GM23338 (cell line): ENCODE measurements at regions not wholly inside any gene's neighbourhood (a gene's known extent, or its start where the extent isn't known, plus 50 kb on each side); places are given as distances from the start of the nearest gene placed in this dataset.
"Not testable (repeated sequence)": the region's sequence is repeated elsewhere in the genome, so short reads cannot be mapped to it uniquely, and the experiment has no call there.

ENCODE experiments used
- ATAC-seq: fragments of 200-7000 bp; cut with Tn5 transposase; 3 replicates; pipeline ENCODE4 v1.9.1; 2020
- DNase-seq: peaks from one replicate; pipeline ENCODE4 v3.0.0-alpha.2; 2015; ENCODE audit warnings: low spot score
- H2AFZ ChIP-seq: fragments of 200-600 bp; sonication (generic); 2 replicates; pipeline ENCODE4 v1.8.0; 2016; ENCODE audit warnings: antibody characterized with exemption, mild to moderate bottlenecking, moderate library complexity
- H3F3A ChIP-seq: fragments of 200-600 bp; sonication (generic); replicated peaks from 2 replicates; pipeline ENCODE4 v1.8.0; 2017; ENCODE audit warnings: antibody characterized with exemption, mixed run types, low read depth
- H3K27ac ChIP-seq: fragments of 200-600 bp; sonication (generic); 2 replicates; pipeline ENCODE4 v1.6.1; 2016; ENCODE audit warnings: low read depth
- H3K27me3 ChIP-seq: fragments of 200-600 bp; sonication (generic); 2 replicates; pipeline ENCODE4 v1.8.0; 2016; ENCODE audit warnings: mild to moderate bottlenecking, mixed run types, moderate library complexity; ENCODE audit not compliant: insufficient read depth
- H3K36me3 ChIP-seq: fragments of 200-600 bp; sonication (generic); 2 replicates; pipeline ENCODE4 v1.8.0; 2016; ENCODE audit warnings: mild to moderate bottlenecking; ENCODE audit not compliant: insufficient read depth
- H3K4me1 ChIP-seq: fragments of 200-600 bp; sonication (generic); 2 replicates; pipeline ENCODE4 v1.8.0; 2016; ENCODE audit warnings: mild to moderate bottlenecking, moderate library complexity; ENCODE audit not compliant: insufficient read depth
- H3K4me2 ChIP-seq: fragments of 200-600 bp; sonication (generic); 2 replicates; pipeline ENCODE4 v1.7.1; 2017; ENCODE audit warnings: mixed run types
- H3K4me3 ChIP-seq: fragments of 200-600 bp; sonication (generic); 2 replicates; pipeline ENCODE4 v1.6.1; 2016; ENCODE audit warnings: mixed run types
- H3K79me2 ChIP-seq: fragments of 200-600 bp; sonication (generic); replicated peaks from 2 replicates; pipeline ENCODE4 v1.8.0; 2017; ENCODE audit warnings: mild to moderate bottlenecking; ENCODE audit not compliant: insufficient read depth
- H3K9me2 ChIP-seq: fragments of 200-600 bp; sonication (generic); 2 replicates; pipeline ENCODE4 v1.8.0; 2017; ENCODE audit not compliant: insufficient read depth
- H4K20me1 ChIP-seq: fragments of 200-600 bp; sonication (generic); replicated peaks from 2 replicates; pipeline ENCODE4 v1.8.0; 2017; ENCODE audit warnings: mild to moderate bottlenecking; ENCODE audit not compliant: insufficient read depth
- H3K27ac Mint-ChIP-seq: 2 replicates; pipeline ENCODE4 v1.8.0; 2020; ENCODE audit warnings: inconsistent platforms, mild to moderate bottlenecking, moderate library complexity, mixed read lengths
- H3K27me3 Mint-ChIP-seq: 3 replicates; pipeline ENCODE4 v1.8.0; 2022; ENCODE audit warnings: low read depth, mild to moderate bottlenecking, moderate library complexity, mixed read lengths, inconsistent platforms; ENCODE audit not compliant: insufficient read depth, poor library complexity
- H3K36me3 Mint-ChIP-seq: 3 replicates; pipeline ENCODE4 v1.8.0; 2021; ENCODE audit warnings: low read depth, mild to moderate bottlenecking, inconsistent platforms, moderate library complexity, mixed read lengths
- H3K4me1 Mint-ChIP-seq: 3 replicates; pipeline ENCODE4 v1.8.0; 2020; ENCODE audit warnings: mild to moderate bottlenecking, inconsistent platforms, mixed read lengths
- H3K4me3 Mint-ChIP-seq: 3 replicates; pipeline ENCODE4 v1.8.0; 2021; ENCODE audit warnings: moderate library complexity, mild to moderate bottlenecking, inconsistent platforms, mixed read lengths
- H3K9me3 Mint-ChIP-seq: 3 replicates; pipeline ENCODE4 v1.8.0; 2020; ENCODE audit warnings: moderate library complexity, mild to moderate bottlenecking, inconsistent platforms, mixed read lengths
- CREB1 ChIP-seq: fragments of 250-450 bp; sonication (Bioruptor Pico); IDR thresholded peaks from 2 replicates; pipeline ENCODE4 v1.5.0; 2020; ENCODE audit warnings: low read depth, mild to moderate bottlenecking, moderate library complexity
- EZH2phosphoT487 ChIP-seq: fragments of 200-600 bp; sonication (generic); IDR thresholded peaks from one replicate; pipeline ENCODE4 v1.8.1; 2018; ENCODE audit warnings: antibody characterized with exemption; ENCODE audit not compliant: unreplicated experiment
- JUNB ChIP-seq: IDR thresholded peaks from one replicate; pipeline ENCODE4 v1.6.1; 2016; ENCODE audit warnings: antibody characterized with exemption; ENCODE audit not compliant: unreplicated experiment
- NANOG ChIP-seq: IDR thresholded peaks from 2 replicates; pipeline ENCODE4 v1.6.1; 2016; ENCODE audit warnings: antibody characterized with exemption, borderline replicate concordance
- POLR2AphosphoS5 ChIP-seq: IDR thresholded peaks from 2 replicates; pipeline ENCODE4 v1.6.1; 2016; ENCODE audit warnings: antibody characterized with exemption, low read depth
- STAT1 ChIP-seq: IDR thresholded peaks from one replicate; pipeline ENCODE4 v1.6.1; 2016; ENCODE audit warnings: antibody characterized with exemption; ENCODE audit not compliant: unreplicated experiment
- ZNF114 ChIP-seq: fragments of 250-450 bp; sonication (Bioruptor Pico); IDR thresholded peaks from 2 replicates; pipeline ENCODE4 v1.5.0; 2020; ENCODE audit warnings: mild to moderate bottlenecking, moderate library complexity
- TF ChIP-seq, protein P1 (sequence below), 2 experiments: fragments of 200-600 bp in 1 of 2; sonication (generic) in 1 of 2; conservative IDR thresholded peaks; 2 replicates each; pipeline versions ENCODE4 v1.5.1 to v1.6.1; 2016 to 2017; ENCODE audit warnings: antibody characterized with exemption in 2 of 2, low read depth in 2 of 2, mild to moderate bottlenecking in 2 of 2, moderate library complexity in 1 of 2
- TF ChIP-seq, protein P2 (sequence below): IDR thresholded peaks from 2 replicates; pipeline ENCODE4 v1.6.1; 2016; ENCODE audit warnings: antibody characterized with exemption
- TF ChIP-seq, protein P3 (sequence below): IDR thresholded peaks from one replicate; pipeline ENCODE4 v1.6.1; 2018; ENCODE audit warnings: antibody characterized with exemption; ENCODE audit not compliant: unreplicated experiment

DNA sequence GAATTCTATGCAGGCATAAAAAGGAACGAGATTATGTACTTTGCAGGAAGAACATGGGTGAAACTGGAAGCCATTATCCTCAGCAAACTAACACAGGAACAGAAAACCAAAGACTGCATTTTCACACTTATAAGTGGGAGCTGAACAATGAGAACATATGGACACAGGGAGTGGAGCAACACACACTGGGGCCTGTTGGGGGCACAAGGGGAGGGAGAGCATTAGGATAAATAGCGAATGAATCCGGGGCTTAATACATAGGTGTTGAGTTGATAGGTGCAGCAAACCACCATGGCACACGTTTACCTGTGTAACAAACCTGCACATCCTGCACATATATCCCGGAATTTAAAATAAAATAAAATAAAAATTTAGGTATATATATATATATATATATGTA lies 80.2 kb upstream of the ZFP42 start:
- not testable (repeated sequence) for H3K4me1 Mint-ChIP-seq, H3K27me3 Mint-ChIP-seq, H2AFZ ChIP-seq, H3K27ac ChIP-seq, H3K27me3 ChIP-seq, H3K27ac Mint-ChIP-seq, H3K9me3 Mint-ChIP-seq, H3K4me2 ChIP-seq, H3F3A ChIP-seq, H3K79me2 ChIP-seq, H3K4me3 Mint-ChIP-seq, H3K9me2 ChIP-seq, H4K20me1 ChIP-seq, H3K36me3 ChIP-seq, H3K4me3 ChIP-seq, H3K36me3 Mint-ChIP-seq, H3K4me1 ChIP-seq
- TF ChIP-seq, protein P1, sequence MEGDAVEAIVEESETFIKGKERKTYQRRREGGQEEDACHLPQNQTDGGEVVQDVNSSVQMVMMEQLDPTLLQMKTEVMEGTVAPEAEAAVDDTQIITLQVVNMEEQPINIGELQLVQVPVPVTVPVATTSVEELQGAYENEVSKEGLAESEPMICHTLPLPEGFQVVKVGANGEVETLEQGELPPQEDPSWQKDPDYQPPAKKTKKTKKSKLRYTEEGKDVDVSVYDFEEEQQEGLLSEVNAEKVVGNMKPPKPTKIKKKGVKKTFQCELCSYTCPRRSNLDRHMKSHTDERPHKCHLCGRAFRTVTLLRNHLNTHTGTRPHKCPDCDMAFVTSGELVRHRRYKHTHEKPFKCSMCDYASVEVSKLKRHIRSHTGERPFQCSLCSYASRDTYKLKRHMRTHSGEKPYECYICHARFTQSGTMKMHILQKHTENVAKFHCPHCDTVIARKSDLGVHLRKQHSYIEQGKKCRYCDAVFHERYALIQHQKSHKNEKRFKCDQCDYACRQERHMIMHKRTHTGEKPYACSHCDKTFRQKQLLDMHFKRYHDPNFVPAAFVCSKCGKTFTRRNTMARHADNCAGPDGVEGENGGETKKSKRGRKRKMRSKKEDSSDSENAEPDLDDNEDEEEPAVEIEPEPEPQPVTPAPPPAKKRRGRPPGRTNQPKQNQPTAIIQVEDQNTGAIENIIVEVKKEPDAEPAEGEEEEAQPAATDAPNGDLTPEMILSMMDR (conservative IDR thresholded peaks at IDR 0.05; ENCODE audit: low read depth in 2 of 2): peak; percentile 64 to 65
- peak; percentile 45 for DNase-seq
- ATAC-seq: peak; percentile 44

DNA sequence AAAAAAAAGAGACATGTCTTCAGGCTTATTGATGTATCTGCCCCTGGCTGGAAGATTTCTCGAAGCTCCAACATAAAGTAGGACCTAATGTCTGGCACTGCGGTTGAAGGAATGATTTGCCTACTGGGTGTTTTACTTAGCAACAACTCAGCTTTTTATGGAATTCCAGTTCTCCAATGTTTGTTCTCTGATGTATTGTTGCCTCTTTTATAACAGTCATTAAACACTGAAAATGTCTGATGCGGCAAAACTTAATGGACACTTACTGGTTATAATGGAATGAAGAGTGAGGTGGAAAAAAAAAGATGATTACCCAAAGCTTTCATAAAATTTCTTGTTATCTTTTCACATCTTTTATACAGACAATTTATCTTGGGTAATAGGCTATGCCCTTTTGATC lies 75.6 kb upstream of the ZFP42 start:
- Histone ChIP-seq H3K4me2 (no peak overlapping the region), H3K36me3 (no peaks in the 10 kb centered on the region), H3F3A (no peaks in the 10 kb centered on the region), H3K27ac (no peak overlapping the region), H4K20me1 (no peaks in the 10 kb centered on the region), H3K4me3 (no peak overlapping the region), H2AFZ (no peak overlapping the region), H3K9me2 (no peaks in the 10 kb centered on the region), H3K4me1 (no peaks in the 10 kb centered on the region), H3K79me2 (no peaks in the 10 kb centered on the region), H3K27me3 (no peaks in the 10 kb centered on the region)
- H3K9me3 Mint-ChIP-seq: no peaks in the 10 kb centered on the region
- no peak overlapping the region for H3K4me3 Mint-ChIP-seq
- H3K27me3 Mint-ChIP-seq: no peaks in the 10 kb centered on the region
- DNase-seq: no peak
- H3K27ac Mint-ChIP-seq: no peak overlapping the region
- H3K4me1 Mint-ChIP-seq: no peaks in the 10 kb centered on the region
- no peak for ATAC-seq
- H3K36me3 Mint-ChIP-seq: no peaks in the 10 kb centered on the region
- TF ChIP-seq STAT1 (no peak), ZNF114 (CRISPR knock-in tag) (no peak), EZH2phosphoT487 (no peak), JUNB (no peak), CREB1 (CRISPR knock-in tag) (no peak), NANOG (no peak), POLR2AphosphoS5 (no peak)
- TF ChIP-seq, protein P1 (conservative IDR thresholded peaks at IDR 0.05; ENCODE audit: low read depth in 2 of 2): no peak
- TF ChIP-seq, protein P2, sequence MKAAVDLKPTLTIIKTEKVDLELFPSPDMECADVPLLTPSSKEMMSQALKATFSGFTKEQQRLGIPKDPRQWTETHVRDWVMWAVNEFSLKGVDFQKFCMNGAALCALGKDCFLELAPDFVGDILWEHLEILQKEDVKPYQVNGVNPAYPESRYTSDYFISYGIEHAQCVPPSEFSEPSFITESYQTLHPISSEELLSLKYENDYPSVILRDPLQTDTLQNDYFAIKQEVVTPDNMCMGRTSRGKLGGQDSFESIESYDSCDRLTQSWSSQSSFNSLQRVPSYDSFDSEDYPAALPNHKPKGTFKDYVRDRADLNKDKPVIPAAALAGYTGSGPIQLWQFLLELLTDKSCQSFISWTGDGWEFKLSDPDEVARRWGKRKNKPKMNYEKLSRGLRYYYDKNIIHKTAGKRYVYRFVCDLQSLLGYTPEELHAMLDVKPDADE: no peak
- TF ChIP-seq, protein P3, sequence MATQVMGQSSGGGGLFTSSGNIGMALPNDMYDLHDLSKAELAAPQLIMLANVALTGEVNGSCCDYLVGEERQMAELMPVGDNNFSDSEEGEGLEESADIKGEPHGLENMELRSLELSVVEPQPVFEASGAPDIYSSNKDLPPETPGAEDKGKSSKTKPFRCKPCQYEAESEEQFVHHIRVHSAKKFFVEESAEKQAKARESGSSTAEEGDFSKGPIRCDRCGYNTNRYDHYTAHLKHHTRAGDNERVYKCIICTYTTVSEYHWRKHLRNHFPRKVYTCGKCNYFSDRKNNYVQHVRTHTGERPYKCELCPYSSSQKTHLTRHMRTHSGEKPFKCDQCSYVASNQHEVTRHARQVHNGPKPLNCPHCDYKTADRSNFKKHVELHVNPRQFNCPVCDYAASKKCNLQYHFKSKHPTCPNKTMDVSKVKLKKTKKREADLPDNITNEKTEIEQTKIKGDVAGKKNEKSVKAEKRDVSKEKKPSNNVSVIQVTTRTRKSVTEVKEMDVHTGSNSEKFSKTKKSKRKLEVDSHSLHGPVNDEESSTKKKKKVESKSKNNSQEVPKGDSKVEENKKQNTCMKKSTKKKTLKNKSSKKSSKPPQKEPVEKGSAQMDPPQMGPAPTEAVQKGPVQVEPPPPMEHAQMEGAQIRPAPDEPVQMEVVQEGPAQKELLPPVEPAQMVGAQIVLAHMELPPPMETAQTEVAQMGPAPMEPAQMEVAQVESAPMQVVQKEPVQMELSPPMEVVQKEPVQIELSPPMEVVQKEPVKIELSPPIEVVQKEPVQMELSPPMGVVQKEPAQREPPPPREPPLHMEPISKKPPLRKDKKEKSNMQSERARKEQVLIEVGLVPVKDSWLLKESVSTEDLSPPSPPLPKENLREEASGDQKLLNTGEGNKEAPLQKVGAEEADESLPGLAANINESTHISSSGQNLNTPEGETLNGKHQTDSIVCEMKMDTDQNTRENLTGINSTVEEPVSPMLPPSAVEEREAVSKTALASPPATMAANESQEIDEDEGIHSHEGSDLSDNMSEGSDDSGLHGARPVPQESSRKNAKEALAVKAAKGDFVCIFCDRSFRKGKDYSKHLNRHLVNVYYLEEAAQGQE: no peak
